Endothelial cell of umbilical vein (primary cell): ENCODE measurements at regions not wholly inside any gene's neighbourhood (a gene's known extent, or its start where the extent isn't known, plus 50 kb on each side); places are given as distances from the start of the nearest gene placed in this dataset.

ENCODE experiments used
- BruUV-seq: library from RNA; stranded (reverse); fragments of 400-500 nt; replicated peaks from 2 replicates; lab custom pipeline; 2021; lab: Mats Ljungman, UMichigan
- CTCF ChIA-PET: fragments of 300-600, 350-600 bp; sonication (Branson Sonifier 250); formaldehyde crosslinking; loops from one replicate; lab custom pipeline; 2021; ENCODE audit warnings: antibody characterized with exemption, inconsistent platforms; lab: Charles Lee
- POLR2A ChIA-PET: fragments of 300-600, 350-600 bp; sonication (Branson Sonifier 250); formaldehyde crosslinking; loops from one replicate; lab custom pipeline; 2021; ENCODE audit warnings: antibody characterized with exemption, inconsistent platforms; lab: Charles Lee
- DNase-seq: peaks from one replicate; pipeline ENCODE4 v3.0.0-alpha.2; 2011; ENCODE audit warnings: low read depth, low spot score
- FAIRE-seq: peaks from 2 replicates; lab custom pipeline; 2011; peaks lifted over from hg19 to GRCh38; lab: Jason Lieb, UNC
- H2AFZ ChIP-seq: 2 replicates; pipeline ENCODE4 v1.6.0; 2012; ENCODE audit warnings: low read depth, low read length, control low read depth, inconsistent platforms
- H3K27ac ChIP-seq: 2 replicates; pipeline ENCODE4 v1.5.1; 2011; ENCODE audit warnings: low read depth, mild to moderate bottlenecking, control low read depth, low read length, moderate library complexity; ENCODE audit not compliant: insufficient read depth
- H3K27me3 ChIP-seq, 2 experiments: 2 replicates each; pipeline versions ENCODE4 v1.6.0 to v1.6.1; 2011; ENCODE audit warnings: low read length in 2 of 2, mixed read lengths in 1 of 2; ENCODE audit not compliant: control insufficient read depth in 2 of 2, insufficient read depth in 2 of 2
- H3K36me3 ChIP-seq, 2 experiments: 2 replicates in 1 of 2; 3 replicates in 1 of 2; pipeline ENCODE4 v1.5.1; 2011; ENCODE audit warnings: low read length in 2 of 2, mild to moderate bottlenecking in 1 of 2, moderate library complexity in 1 of 2; ENCODE audit not compliant: control insufficient read depth in 2 of 2, insufficient read depth in 2 of 2; ENCODE audit errors: extremely low read depth in 1 of 2
- H3K4me1 ChIP-seq: 3 replicates; pipeline ENCODE4 v1.5.1; 2011; ENCODE audit warnings: mild to moderate bottlenecking, low read length; ENCODE audit not compliant: control insufficient read depth, insufficient read depth; ENCODE audit errors: extremely low read depth
- H3K4me2 ChIP-seq: 2 replicates; pipeline ENCODE4 v1.6.1; 2011; ENCODE audit warnings: low read length, control low read depth, mixed read lengths; ENCODE audit not compliant: insufficient read depth
- H3K4me3 ChIP-seq, 3 experiments: fragments of 200-600 bp in 1 of 3; sonication (generic), shearing (Covaris generic) in 1 of 3; replicated peaks in 1 of 3; 2 replicates each; pipeline ENCODE4 v1.5.1; 2011 to 2016; ENCODE audit warnings: control low read depth in 3 of 3, low read length in 3 of 3, mild to moderate bottlenecking in 2 of 3, inconsistent platforms in 1 of 3, low read depth in 1 of 3, moderate library complexity in 1 of 3; ENCODE audit not compliant: insufficient read depth in 1 of 3
- H3K79me2 ChIP-seq: 2 replicates; pipeline ENCODE4 v1.6.0; 2012; ENCODE audit warnings: low read length, inconsistent platforms; ENCODE audit not compliant: control insufficient read depth, insufficient read depth
- H3K9ac ChIP-seq: replicated peaks from 2 replicates; pipeline ENCODE3; 2011; ENCODE audit warnings: low read length, control low read depth; ENCODE audit not compliant: insufficient read depth; ENCODE audit errors: extremely low read depth
- H3K9me1 ChIP-seq: replicated peaks from 3 replicates; pipeline ENCODE4 v1.6.0; 2011; ENCODE audit warnings: mild to moderate bottlenecking, low read length; ENCODE audit not compliant: control insufficient read depth, insufficient read depth; ENCODE audit errors: extremely low read depth
- H3K9me3 ChIP-seq: replicated peaks from 2 replicates; pipeline ENCODE4 v1.5.1; 2012; ENCODE audit warnings: low read length, inconsistent platforms; ENCODE audit not compliant: control insufficient read depth, insufficient read depth
- H4K20me1 ChIP-seq: replicated peaks from 2 replicates; pipeline ENCODE3; 2011; ENCODE audit warnings: mild to moderate bottlenecking, low read length; ENCODE audit not compliant: control insufficient read depth, insufficient read depth; ENCODE audit errors: extremely low read depth
- EZH2 ChIP-seq: IDR thresholded peaks from 2 replicates; pipeline ENCODE4 v1.6.1; 2012; ENCODE audit warnings: borderline replicate concordance, low read depth, mild to moderate bottlenecking, moderate library complexity, low read length, inconsistent platforms; ENCODE audit not compliant: severe bottlenecking
- FOS ChIP-seq: IDR thresholded peaks from 2 replicates; pipeline ENCODE4 v1.6.1; 2011; ENCODE audit warnings: mild to moderate bottlenecking, low read length, moderate library complexity, borderline replicate concordance; ENCODE audit not compliant: insufficient read depth
- GATA2 ChIP-seq: IDR thresholded peaks from 2 replicates; pipeline ENCODE4 v1.7.0; 2011; ENCODE audit warnings: low read depth, mild to moderate bottlenecking, moderate library complexity, mixed read lengths, low read length; ENCODE audit not compliant: insufficient read length, insufficient read depth
- JUN ChIP-seq: IDR thresholded peaks from 2 replicates; pipeline ENCODE4 v1.6.1; 2011; ENCODE audit warnings: borderline replicate concordance, low read depth; ENCODE audit not compliant: insufficient read length, insufficient read depth
- MAX ChIP-seq: IDR thresholded peaks from 2 replicates; pipeline ENCODE4 v1.6.1; 2011; ENCODE audit not compliant: insufficient read depth, insufficient read length
- MYC ChIP-seq: IDR thresholded peaks from one replicate; pipeline ENCODE4 v1.6.1; 2011; ENCODE audit warnings: mild to moderate bottlenecking, low read depth, low read length
- POLR2A ChIP-seq: IDR thresholded peaks from 2 replicates; pipeline ENCODE4 v1.6.1; 2012; ENCODE audit warnings: low read depth, mild to moderate bottlenecking, control low read depth, low read length
- dilution Hi-C: fragments of 300-500 bp; cut with MboI; formaldehyde crosslinking; loops from one replicate; pipeline ENCODE4 v1.15.0; 2019; ENCODE audit warnings: low sequenced_read_pairs; ENCODE audit not compliant: extremely low pct_ligation_motif_present
- intact Hi-C: fragments of 100-400 bp; cut with micrococcal nuclease; formaldehyde crosslinking; loops from one replicate; pipeline ENCODE4 v1.10.0; 2022
- TF ChIP-seq, protein P1 (sequence below), 2 donors: IDR thresholded peaks; 1 replicate in 1 of 2; 2 replicates in 1 of 2; pipeline ENCODE4 v1.5.1; 2011; ENCODE audit warnings: low read length in 2 of 2, mild to moderate bottlenecking in 2 of 2, moderate library complexity in 2 of 2, control low read depth in 1 of 2, inconsistent platforms in 1 of 2, low read depth in 1 of 2; ENCODE audit not compliant: insufficient read depth in 1 of 2; ENCODE audit errors: extremely low read depth in 1 of 2

GRCh38 chr6:40028449-40028848 lies 94.2 kb upstream of the MOCS1 start:
- H3K4me3 ChIP-seq, result no peak overlapping the region
- H3K9ac ChIP-seq, result no peak overlapping the region
- intact Hi-C loops, result no loop called here
- H3K36me3 ChIP-seq, result no peaks in the 10 kb centered on the region
- H3K4me2 ChIP-seq, result no peak overlapping the region
- no peak overlapping the region for H3K27ac ChIP-seq
- no peaks in the 10 kb centered on the region for H3K4me1 ChIP-seq
- dilution Hi-C loops, result no loop called here
- H3K9me3 ChIP-seq, result no peaks in the 10 kb centered on the region
- BruUV-seq, result no TSS peak
- FAIRE-seq (no peak), DNase-seq (no peak)
- H4K20me1 ChIP-seq, result no peaks in the 10 kb centered on the region
- no peaks in the 10 kb centered on the region for H3K9me1 ChIP-seq
- ChIA-PET POLR2A (no interaction called here), CTCF (no interaction called here)
- no peak overlapping the region for H2AFZ ChIP-seq
- no peak for TF ChIP-seq JUN
- no peak for TF ChIP-seq GATA2
- no peak for TF ChIP-seq EZH2
- no peak for TF ChIP-seq POLR2A
- TF ChIP-seq FOS, result no peak
- no peak for TF ChIP-seq MAX
- TF ChIP-seq MYC, result no peak
- TF ChIP-seq, protein P1, sequence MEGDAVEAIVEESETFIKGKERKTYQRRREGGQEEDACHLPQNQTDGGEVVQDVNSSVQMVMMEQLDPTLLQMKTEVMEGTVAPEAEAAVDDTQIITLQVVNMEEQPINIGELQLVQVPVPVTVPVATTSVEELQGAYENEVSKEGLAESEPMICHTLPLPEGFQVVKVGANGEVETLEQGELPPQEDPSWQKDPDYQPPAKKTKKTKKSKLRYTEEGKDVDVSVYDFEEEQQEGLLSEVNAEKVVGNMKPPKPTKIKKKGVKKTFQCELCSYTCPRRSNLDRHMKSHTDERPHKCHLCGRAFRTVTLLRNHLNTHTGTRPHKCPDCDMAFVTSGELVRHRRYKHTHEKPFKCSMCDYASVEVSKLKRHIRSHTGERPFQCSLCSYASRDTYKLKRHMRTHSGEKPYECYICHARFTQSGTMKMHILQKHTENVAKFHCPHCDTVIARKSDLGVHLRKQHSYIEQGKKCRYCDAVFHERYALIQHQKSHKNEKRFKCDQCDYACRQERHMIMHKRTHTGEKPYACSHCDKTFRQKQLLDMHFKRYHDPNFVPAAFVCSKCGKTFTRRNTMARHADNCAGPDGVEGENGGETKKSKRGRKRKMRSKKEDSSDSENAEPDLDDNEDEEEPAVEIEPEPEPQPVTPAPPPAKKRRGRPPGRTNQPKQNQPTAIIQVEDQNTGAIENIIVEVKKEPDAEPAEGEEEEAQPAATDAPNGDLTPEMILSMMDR (IDR thresholded peaks at IDR 0.05; ENCODE audit: extremely low read depth in 1 of 2, insufficient read depth in 1 of 2, low read depth in 1 of 2, low read length in 2 of 2), result no peak
- no peaks in the 10 kb centered on the region for H3K27me3 ChIP-seq
- no peaks in the 10 kb centered on the region for H3K79me2 ChIP-seq
